ENCODE measurements at regions not wholly inside any gene's neighbourhood (a gene's known extent, or its start where the extent isn't known, plus 50 kb on each side); places are given as distances from the start of the nearest gene placed in this dataset.

GRCh38 chr1:59078866-59079265 is 218.0 kb upstream of the FGGY start:
- H3K9me3 ChIP-seq (ENCODE audit: control insufficient read depth, low read length) = no peaks in the 10 kb centered on the region
- no peak overlapping the region for H3K4me2 ChIP-seq (ENCODE audit: low read length)
- H3K4me1 ChIP-seq = no peaks in the 10 kb centered on the region
- no peak overlapping the region for H3K4me3 ChIP-seq (ENCODE audit: low read depth, low read length)
- H2AFZ ChIP-seq = no peak overlapping the region
- no peak overlapping the region for H3K9ac ChIP-seq
- H3K36me3 ChIP-seq (ENCODE audit: control insufficient read depth, insufficient read depth, low read length) = no peaks in the 10 kb centered on the region
- no peaks in the 10 kb centered on the region for H3K27me3 ChIP-seq (ENCODE audit: control insufficient read depth, insufficient read depth, low read length)
- TF ChIP-seq CTCF (IDR thresholded peaks at IDR 0.05) = no peak
- no peak overlapping the region for H3K27ac ChIP-seq
- H3K79me2 ChIP-seq = no peaks in the 10 kb centered on the region

- peaks cover 3% of the 10 kb centered on the region for H3K4me1 ChIP-seq
- H3K9ac ChIP-seq = no peak overlapping the region
- TF ChIP-seq CTCF (IDR thresholded peaks at IDR 0.05) = no peak
- H3K36me3 ChIP-seq (ENCODE audit: control insufficient read depth, insufficient read depth, low read length) = no peaks in the 10 kb centered on the region
- no peaks in the 10 kb centered on the region for H3K9me3 ChIP-seq (ENCODE audit: control insufficient read depth, low read length)
- no peaks in the 10 kb centered on the region for H3K27me3 ChIP-seq (ENCODE audit: control insufficient read depth, insufficient read depth, low read length)
- no peaks in the 10 kb centered on the region for H3K79me2 ChIP-seq
- no peak overlapping the region for H3K4me3 ChIP-seq (ENCODE audit: low read depth, low read length)
- H3K27ac ChIP-seq = no peak overlapping the region
- no peak overlapping the region for H3K4me2 ChIP-seq (ENCODE audit: low read length)
- no peak overlapping the region for H2AFZ ChIP-seq
Observed at GRCh38 chr1:59079434-59080140, 217.3 kb upstream of the FGGY start.

DNA sequence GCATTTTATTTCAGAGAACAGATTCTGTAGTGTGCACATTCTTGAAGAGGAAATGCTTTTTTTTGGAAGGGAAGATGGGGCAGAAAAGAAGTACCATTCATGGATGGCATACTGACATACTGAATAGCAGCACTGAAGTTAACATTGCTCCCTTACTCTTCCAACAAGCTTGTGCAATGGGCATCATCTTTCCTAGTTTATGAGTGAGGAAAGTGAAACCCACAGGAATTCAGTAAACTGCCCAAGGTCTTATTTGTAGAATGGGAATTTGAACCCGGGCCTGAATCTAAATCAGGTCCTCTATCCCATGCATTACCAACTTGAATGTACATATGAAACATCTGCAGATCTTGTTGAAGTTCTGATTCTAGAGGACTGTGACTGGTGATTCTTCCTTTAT is 215.7 kb upstream of the FGGY start:
- TF ChIP-seq CTCF (IDR thresholded peaks at IDR 0.05) = no peak
- Histone ChIP-seq H3K27me3 (ENCODE audit: control insufficient read depth, insufficient read depth, low read length) (no peaks in the 10 kb centered on the region), H3K27ac (no peak overlapping the region), H3K9ac (no peak overlapping the region), H3K4me3 (ENCODE audit: low read depth, low read length) (no peak overlapping the region), H3K36me3 (ENCODE audit: control insufficient read depth, insufficient read depth, low read length) (no peaks in the 10 kb centered on the region), H3K4me2 (ENCODE audit: low read length) (no peak overlapping the region), H3K9me3 (ENCODE audit: control insufficient read depth, low read length) (no peaks in the 10 kb centered on the region), H3K79me2 (no peaks in the 10 kb centered on the region), H3K4me1 (peaks cover 3% of the 10 kb centered on the region), H2AFZ (no peak overlapping the region)

DNA sequence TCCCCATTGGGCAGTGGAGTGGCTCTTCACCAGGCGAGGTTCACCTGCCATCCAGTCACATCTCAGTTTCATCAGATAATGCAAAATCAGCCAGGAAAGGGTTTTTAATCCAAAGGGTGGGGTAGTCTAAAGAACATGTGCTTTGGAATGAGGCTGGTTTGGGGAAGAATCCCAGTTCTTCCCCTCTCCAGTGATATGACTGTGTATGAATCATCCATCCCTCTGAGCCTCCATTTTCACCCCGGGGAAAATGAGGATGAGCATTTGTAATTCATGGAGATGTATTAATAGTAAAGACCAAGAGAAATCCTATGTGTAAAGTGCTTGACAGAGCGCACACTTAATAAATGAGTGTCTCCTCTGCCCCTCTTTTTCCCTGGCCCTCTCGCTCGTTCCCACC is 215.1 kb upstream of the FGGY start:
- no peak overlapping the region for H3K9ac ChIP-seq
- H3K36me3 ChIP-seq (ENCODE audit: control insufficient read depth, insufficient read depth, low read length) = no peaks in the 10 kb centered on the region
- no peak overlapping the region for H3K4me3 ChIP-seq (ENCODE audit: low read depth, low read length)
- H3K4me1 ChIP-seq = peaks cover 3% of the 10 kb centered on the region
- H3K79me2 ChIP-seq = no peaks in the 10 kb centered on the region
- H3K27ac ChIP-seq = no peak overlapping the region
- no peak overlapping the region for H2AFZ ChIP-seq
- no peak for TF ChIP-seq CTCF (IDR thresholded peaks at IDR 0.05)
- H3K9me3 ChIP-seq (ENCODE audit: control insufficient read depth, low read length) = no peaks in the 10 kb centered on the region
- no peak overlapping the region for H3K4me2 ChIP-seq (ENCODE audit: low read length)
- H3K27me3 ChIP-seq (ENCODE audit: control insufficient read depth, insufficient read depth, low read length) = no peaks in the 10 kb centered on the region
